Osteoblast (primary cell): ENCODE measurements at regions not wholly inside any gene's neighbourhood (a gene's known extent, or its start where the extent isn't known, plus 50 kb on each side); places are given as distances from the start of the nearest gene placed in this dataset.
"Not testable (repeated sequence)": the region's sequence is repeated elsewhere in the genome, so short reads cannot be mapped to it uniquely, and the experiment has no call there.

Source experiments
- DNase-seq: peaks from one replicate; pipeline ENCODE4 v3.0.0; 2011; ENCODE audit warnings: low spot score, mixed read lengths; ENCODE audit not compliant: insufficient read length; ENCODE audit errors: missing footprints
- H2AFZ ChIP-seq: 2 replicates; pipeline ENCODE4 v1.6.0; 2011; ENCODE audit warnings: mild to moderate bottlenecking, low read length
- H3K27ac ChIP-seq: 2 replicates; pipeline ENCODE4 v1.5.1; 2011; ENCODE audit warnings: mild to moderate bottlenecking, low read depth, low read length, moderate library complexity
- H3K27me3 ChIP-seq: 2 replicates; pipeline ENCODE4 v1.6.0; 2012; ENCODE audit warnings: mild to moderate bottlenecking, control low read depth, inconsistent platforms, low read length, moderate library complexity; ENCODE audit not compliant: insufficient read depth
- H3K36me3 ChIP-seq: 2 replicates; pipeline ENCODE4 v1.5.1; 2011; ENCODE audit warnings: mild to moderate bottlenecking, low read length, control low read depth, moderate library complexity; ENCODE audit not compliant: insufficient read depth
- H3K4me1 ChIP-seq: 2 replicates; pipeline ENCODE4 v1.5.1; 2011; ENCODE audit warnings: mild to moderate bottlenecking, low read length, control low read depth, moderate library complexity; ENCODE audit not compliant: insufficient read depth
- H3K4me2 ChIP-seq: 2 replicates; pipeline ENCODE4 v1.6.0; 2011; ENCODE audit warnings: mild to moderate bottlenecking, low read length; ENCODE audit not compliant: insufficient read depth
- H3K4me3 ChIP-seq: fragments of 200-600 bp; sonication (generic); 3 replicates; pipeline ENCODE4 v1.5.1; 2012; ENCODE audit warnings: mild to moderate bottlenecking, low read length, inconsistent platforms; ENCODE audit not compliant: insufficient read depth
- H3K79me2 ChIP-seq: 2 replicates; pipeline ENCODE4 v1.6.0; 2012; ENCODE audit warnings: mild to moderate bottlenecking, low read length, control low read depth, inconsistent platforms; ENCODE audit not compliant: insufficient read depth
- H3K9me3 ChIP-seq: 2 replicates; pipeline ENCODE4 v1.5.1; 2011; ENCODE audit warnings: low read depth, low read length, control low read depth
- H4K20me1 ChIP-seq: 2 replicates; pipeline ENCODE4 v1.6.0; 2012; ENCODE audit warnings: mild to moderate bottlenecking, low read length, control low read depth; ENCODE audit not compliant: insufficient read depth
- TF ChIP-seq, protein P1 (sequence below): IDR thresholded peaks from 2 replicates; pipeline ENCODE4 v1.5.1; 2011; ENCODE audit warnings: mild to moderate bottlenecking, low read depth, low read length, moderate library complexity; ENCODE audit errors: extremely low read depth

GRCh38 chr3:80334534-80334933, 566.7 kb upstream of the ROBO1 start:
- TF ChIP-seq, protein P1, sequence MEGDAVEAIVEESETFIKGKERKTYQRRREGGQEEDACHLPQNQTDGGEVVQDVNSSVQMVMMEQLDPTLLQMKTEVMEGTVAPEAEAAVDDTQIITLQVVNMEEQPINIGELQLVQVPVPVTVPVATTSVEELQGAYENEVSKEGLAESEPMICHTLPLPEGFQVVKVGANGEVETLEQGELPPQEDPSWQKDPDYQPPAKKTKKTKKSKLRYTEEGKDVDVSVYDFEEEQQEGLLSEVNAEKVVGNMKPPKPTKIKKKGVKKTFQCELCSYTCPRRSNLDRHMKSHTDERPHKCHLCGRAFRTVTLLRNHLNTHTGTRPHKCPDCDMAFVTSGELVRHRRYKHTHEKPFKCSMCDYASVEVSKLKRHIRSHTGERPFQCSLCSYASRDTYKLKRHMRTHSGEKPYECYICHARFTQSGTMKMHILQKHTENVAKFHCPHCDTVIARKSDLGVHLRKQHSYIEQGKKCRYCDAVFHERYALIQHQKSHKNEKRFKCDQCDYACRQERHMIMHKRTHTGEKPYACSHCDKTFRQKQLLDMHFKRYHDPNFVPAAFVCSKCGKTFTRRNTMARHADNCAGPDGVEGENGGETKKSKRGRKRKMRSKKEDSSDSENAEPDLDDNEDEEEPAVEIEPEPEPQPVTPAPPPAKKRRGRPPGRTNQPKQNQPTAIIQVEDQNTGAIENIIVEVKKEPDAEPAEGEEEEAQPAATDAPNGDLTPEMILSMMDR: no peak
- DNase-seq: no peak

DNA sequence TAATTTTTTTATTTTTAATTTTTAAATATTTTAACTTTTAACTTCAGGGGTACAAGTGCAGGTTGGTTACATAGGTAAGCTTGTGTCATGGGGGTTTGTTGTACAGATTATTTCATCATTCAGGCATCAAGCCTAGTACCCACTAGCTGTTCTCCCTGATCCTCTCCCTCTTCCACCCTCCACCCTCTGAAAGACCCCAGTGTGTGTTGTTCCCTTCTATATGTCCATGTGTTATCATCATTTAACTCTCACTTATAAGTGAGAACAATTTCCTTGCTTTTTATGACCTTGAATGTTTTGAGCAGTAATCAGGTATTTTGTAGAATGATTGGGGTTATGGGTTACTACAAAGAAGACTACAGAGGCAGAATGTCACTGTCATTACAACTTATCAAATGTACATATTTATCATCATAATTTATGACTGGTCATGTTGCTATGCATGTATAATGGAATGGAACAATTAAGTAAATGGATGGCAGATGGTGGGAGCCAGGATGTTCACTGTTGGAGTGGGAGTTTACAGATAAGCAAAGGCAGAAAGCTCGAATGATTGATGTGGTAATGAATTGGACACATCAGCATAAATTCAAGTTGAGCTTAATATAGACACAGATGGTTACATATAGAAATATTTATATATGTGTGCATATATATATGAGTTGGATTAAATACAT, 563.8 kb upstream of the ROBO1 start:
- H4K20me1 ChIP-seq: no peaks in the 10 kb centered on the region
- no peak overlapping the region for H3K27ac ChIP-seq
- H3K4me2 ChIP-seq: no peak overlapping the region
- DNase-seq: no peak
- H3K4me1 ChIP-seq: no peaks in the 10 kb centered on the region
- H2AFZ ChIP-seq: no peak overlapping the region
- no peaks in the 10 kb centered on the region for H3K36me3 ChIP-seq
- H3K9me3 ChIP-seq: peaks cover 4% of the 10 kb centered on the region
- H3K79me2 ChIP-seq: no peaks in the 10 kb centered on the region
- H3K27me3 ChIP-seq: no peaks in the 10 kb centered on the region
- no peak overlapping the region for H3K4me3 ChIP-seq
- TF ChIP-seq, protein P1: no peak

More at GRCh38 chr3:80334534-80334933, 566.7 kb upstream of the ROBO1 start:
- H3K4me1 ChIP-seq: no peaks in the 10 kb centered on the region
- H3K4me2 ChIP-seq: no peak overlapping the region
- H3K27me3 ChIP-seq: no peaks in the 10 kb centered on the region
- no peak overlapping the region for H2AFZ ChIP-seq
- H3K4me3 ChIP-seq: no peak overlapping the region
- peaks cover 7% of the 10 kb centered on the region for H3K9me3 ChIP-seq
- H3K79me2 ChIP-seq: no peaks in the 10 kb centered on the region
- H4K20me1 ChIP-seq: no peaks in the 10 kb centered on the region
- no peak overlapping the region for H3K27ac ChIP-seq
- no peaks in the 10 kb centered on the region for H3K36me3 ChIP-seq

DNA sequence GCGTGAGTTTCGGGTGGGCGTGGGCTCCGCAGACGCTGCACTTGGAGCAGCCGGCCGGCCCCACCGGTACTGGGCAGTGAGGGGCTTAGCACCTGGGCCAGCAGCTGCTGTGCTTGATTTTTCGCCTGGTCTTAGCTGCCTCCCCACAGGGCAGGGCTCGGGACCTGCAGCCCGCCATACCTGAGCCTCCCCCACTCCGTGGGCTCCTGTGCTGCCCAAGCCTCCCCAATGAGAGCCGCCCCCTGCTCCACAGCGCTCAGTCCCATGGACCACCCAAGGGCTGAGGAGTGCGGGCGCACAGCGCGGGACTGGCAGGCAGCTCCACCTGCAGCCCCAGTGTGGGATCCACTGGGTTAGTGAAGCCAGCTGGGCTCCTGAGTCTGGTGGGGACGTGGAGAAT, 546.7 kb upstream of the ROBO1 start:
- H3K4me2 ChIP-seq, H2AFZ ChIP-seq, H3K4me3 ChIP-seq, H3K4me1 ChIP-seq, H3K9me3 ChIP-seq, H3K27me3 ChIP-seq, H3K27ac ChIP-seq, H3K79me2 ChIP-seq, H3K36me3 ChIP-seq, DNase-seq, H4K20me1 ChIP-seq: not testable (repeated sequence)

DNA sequence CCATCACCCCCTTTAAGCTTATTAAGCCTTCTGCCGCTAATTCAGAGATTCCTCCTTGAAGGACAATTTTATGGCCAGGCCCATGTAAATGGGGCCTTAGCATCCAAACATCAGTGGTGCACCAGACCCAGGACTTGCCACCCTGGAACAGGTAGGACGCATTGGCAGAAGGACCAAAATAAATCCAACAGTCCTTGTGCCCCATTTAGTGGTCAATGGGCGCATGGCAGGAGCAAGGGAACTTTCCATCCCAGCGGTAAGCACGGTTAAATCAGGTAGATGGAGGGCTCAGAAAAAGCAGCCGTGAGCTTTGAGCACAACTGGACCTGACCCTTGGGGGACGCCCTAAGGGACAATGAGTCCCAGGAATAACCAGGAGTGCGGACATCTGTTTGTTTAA, 540.8 kb upstream of the ROBO1 start:
- Histone ChIP-seq H3K4me1 (no peaks in the 10 kb centered on the region), H3K4me2 (no peak overlapping the region), H2AFZ (no peak overlapping the region), H3K27me3 (no peaks in the 10 kb centered on the region), H3K36me3 (no peaks in the 10 kb centered on the region), H3K9me3 (peaks cover 2% of the 10 kb centered on the region), H3K79me2 (no peaks in the 10 kb centered on the region), H3K4me3 (no peak overlapping the region), H3K27ac (no peak overlapping the region), H4K20me1 (no peaks in the 10 kb centered on the region)
- TF ChIP-seq, protein P1: no peak
- DNase-seq: no peak
